ENCODE measurements at regions not wholly inside any gene's neighbourhood (a gene's known extent, or its start where the extent isn't known, plus 50 kb on each side); places are given as distances from the start of the nearest gene placed in this dataset.

GRCh38 chr16:64287655-64288528 is 834.0 kb downstream of the CDH11 start:
- no peak for DNase-seq (ENCODE audit: low read depth)
- H3K4me3 ChIP-seq (ENCODE audit: low read depth, low read length), result no peak overlapping the region
- TF ChIP-seq CTCF (IDR thresholded peaks at IDR 0.05; ENCODE audit: insufficient read depth, low read depth, low read length), result no peak

- TF ChIP-seq CTCF (IDR thresholded peaks at IDR 0.05; ENCODE audit: insufficient read depth, low read depth, low read length), result no peak
These were observed 839.7 kb downstream of the CDH11 start for GRCh38 chr16:64282181-64282580.

GRCh38 chr16:64280317-64280716 is 841.5 kb downstream of the CDH11 start:
- TF ChIP-seq CTCF (IDR thresholded peaks at IDR 0.05; ENCODE audit: insufficient read depth, low read depth, low read length), result no peak
- no peak overlapping the region for H3K4me3 ChIP-seq (ENCODE audit: low read depth, low read length)
- no peak for DNase-seq (ENCODE audit: low read depth)

More at GRCh38 chr16:64282181-64282580, 839.7 kb downstream of the CDH11 start:
- DNase-seq (ENCODE audit: low read depth), result no peak
- no peak overlapping the region for H3K4me3 ChIP-seq (ENCODE audit: low read depth, low read length)

- no peak for DNase-seq (ENCODE audit: low read depth)
- no peak overlapping the region for H3K4me3 ChIP-seq (ENCODE audit: low read depth, low read length)
- no peak for TF ChIP-seq CTCF (IDR thresholded peaks at IDR 0.05; ENCODE audit: insufficient read depth, low read depth, low read length)
These were observed 843.7 kb downstream of the CDH11 start for GRCh38 chr16:64278196-64278595.

GRCh38 chr16:64276646-64277045 is 845.2 kb downstream of the CDH11 start:
- no peak for TF ChIP-seq CTCF (IDR thresholded peaks at IDR 0.05; ENCODE audit: insufficient read depth, low read depth, low read length)
- no peak for DNase-seq (ENCODE audit: low read depth)
- no peak overlapping the region for H3K4me3 ChIP-seq (ENCODE audit: low read depth, low read length)

GRCh38 chr16:64272028-64272427 is 849.8 kb downstream of the CDH11 start:
- TF ChIP-seq CTCF (IDR thresholded peaks at IDR 0.05; ENCODE audit: insufficient read depth, low read depth, low read length), result no peak
- no peak for DNase-seq (ENCODE audit: low read depth)
- no peak overlapping the region for H3K4me3 ChIP-seq (ENCODE audit: low read depth, low read length)

Data from fibroblast of villous mesenchyme (primary cell).